Smooth muscle cell (in vitro differentiated cells): ENCODE measurements at regions not wholly inside any gene's neighbourhood (a gene's known extent, or its start where the extent isn't known, plus 50 kb on each side); places are given as distances from the start of the nearest gene placed in this dataset.

Experiments used
- DNase-seq: peaks from one replicate; lab custom pipeline; 2025; ENCODE audit not compliant: unreplicated experiment; lab: John Stamatoyannopoulos, UW
- H2AFZ ChIP-seq: fragments of 200-600 bp; sonication (generic); 2 replicates; pipeline ENCODE4 v1.6.0; 2016; ENCODE audit warnings: antibody characterized with exemption, low read depth, mild to moderate bottlenecking
- H3F3A ChIP-seq: fragments of 200-600 bp; sonication (generic); 2 replicates; pipeline ENCODE4 v1.6.0; 2017; ENCODE audit warnings: antibody characterized with exemption, low read depth
- H3K27ac ChIP-seq: fragments of 200-600 bp; sonication (generic); 2 replicates; pipeline ENCODE4 v1.5.1; 2016; ENCODE audit warnings: low read depth, mild to moderate bottlenecking
- H3K27me3 ChIP-seq: fragments of 200-600 bp; sonication (generic); 2 replicates; pipeline ENCODE4 v1.6.1; 2016; ENCODE audit warnings: low read depth, mild to moderate bottlenecking
- H3K36me3 ChIP-seq: fragments of 200-600 bp; sonication (generic); 2 replicates; pipeline ENCODE4 v1.5.1; 2016; ENCODE audit warnings: low read depth
- H3K4me1 ChIP-seq: fragments of 200-600 bp; sonication (generic); 2 replicates; pipeline ENCODE4 v1.5.1; 2016; ENCODE audit warnings: low read depth
- H3K4me2 ChIP-seq: fragments of 200-600 bp; sonication (generic); 2 replicates; pipeline ENCODE4 v1.6.0; 2016; ENCODE audit warnings: mild to moderate bottlenecking
- H3K4me3 ChIP-seq: fragments of 200-600 bp; sonication (generic); 2 replicates; pipeline ENCODE4 v1.5.1; 2016; ENCODE audit warnings: mild to moderate bottlenecking
- H3K79me2 ChIP-seq: fragments of 200-600 bp; sonication (generic); 2 replicates; pipeline ENCODE4 v1.6.0; 2016; ENCODE audit warnings: low read depth, mild to moderate bottlenecking
- H3K9ac ChIP-seq: fragments of 200-600 bp; sonication (generic); 2 replicates; pipeline ENCODE4 v1.6.0; 2016; ENCODE audit warnings: low read depth
- H3K9me3 ChIP-seq: fragments of 200-600 bp; sonication (generic); replicated peaks from 2 replicates; pipeline ENCODE4 v1.5.1; 2016; ENCODE audit warnings: low read depth
- H4K20me1 ChIP-seq: fragments of 200-600 bp; sonication (generic); 2 replicates; pipeline ENCODE4 v1.6.0; 2016; ENCODE audit warnings: low read depth
- CTCF ChIP-seq: fragments of 200-600 bp; sonication (generic); IDR thresholded peaks from 2 replicates; pipeline ENCODE4 v1.5.1; 2017; ENCODE audit warnings: borderline replicate concordance, mild to moderate bottlenecking, antibody characterized with exemption; ENCODE audit not compliant: insufficient read depth, poor library complexity, severe bottlenecking
- WGBS: methylation state at CpG from one replicate; pipeline ENCODE4 v1.1.7; 2016; ENCODE audit warnings: low lambda C conversion rate; 5-methylcytosine and 5-hydroxymethylcytosine counted together

- Histone ChIP-seq H4K20me1 (no peaks in the 10 kb centered on the region), H2AFZ (no peak overlapping the region), H3K4me2 (peak overlapping the region; percentile 53), H3F3A (peaks cover 4% of the 10 kb centered on the region), H3K4me3 (no peak overlapping the region), H3K9ac (no peak overlapping the region), H3K27ac (peak overlapping the region; percentile 22), H3K36me3 (no peaks in the 10 kb centered on the region), H3K79me2 (no peaks in the 10 kb centered on the region), H3K9me3 (no peaks in the 10 kb centered on the region), H3K4me1 (peaks cover 18% of the 10 kb centered on the region), H3K27me3 (no peaks in the 10 kb centered on the region)
- WGBS = 53% methylated on average over 1 of the region's 1 CpG
- TF ChIP-seq CTCF = no peak
- no peak for DNase-seq
These were observed 363.1 kb downstream of the PRELID2 start for GRCh38 chr5:145471831-145472612.

- Histone ChIP-seq H3K9ac (no peak overlapping the region), H3K27me3 (no peaks in the 10 kb centered on the region), H3K27ac (no peak overlapping the region), H3K9me3 (no peaks in the 10 kb centered on the region), H4K20me1 (no peaks in the 10 kb centered on the region), H3K4me1 (peaks cover 18% of the 10 kb centered on the region), H3K4me3 (no peak overlapping the region), H3F3A (peaks cover 4% of the 10 kb centered on the region), H3K36me3 (no peaks in the 10 kb centered on the region), H2AFZ (no peak overlapping the region), H3K79me2 (no peaks in the 10 kb centered on the region), H3K4me2 (no peak overlapping the region)
- DNase-seq = no peak
- TF ChIP-seq CTCF = no peak
These were observed 364.1 kb downstream of the PRELID2 start for GRCh38 chr5:145471026-145471425.

- Histone ChIP-seq H3K4me2 (no peak overlapping the region), H3K4me3 (no peak overlapping the region), H3K9ac (no peak overlapping the region), H3K9me3 (no peaks in the 10 kb centered on the region), H3K4me1 (peaks cover 18% of the 10 kb centered on the region), H3K27ac (no peak overlapping the region), H3K79me2 (no peaks in the 10 kb centered on the region), H3F3A (peaks cover 4% of the 10 kb centered on the region), H2AFZ (no peak overlapping the region), H4K20me1 (no peaks in the 10 kb centered on the region), H3K36me3 (no peaks in the 10 kb centered on the region), H3K27me3 (no peaks in the 10 kb centered on the region)
- TF ChIP-seq CTCF = no peak
- no peak for DNase-seq
- WGBS = 86% methylated on average over 2 of the region's 2 CpGs
These were observed 364.7 kb downstream of the PRELID2 start for GRCh38 chr5:145470396-145470979.

- Histone ChIP-seq H3K4me2 (no peak overlapping the region), H3K79me2 (no peaks in the 10 kb centered on the region), H2AFZ (no peak overlapping the region), H4K20me1 (no peaks in the 10 kb centered on the region), H3K4me1 (peaks cover 17% of the 10 kb centered on the region), H3K9ac (no peak overlapping the region), H3K27ac (no peak overlapping the region), H3K9me3 (no peaks in the 10 kb centered on the region), H3K27me3 (no peaks in the 10 kb centered on the region), H3K4me3 (no peak overlapping the region), H3F3A (peaks cover 4% of the 10 kb centered on the region), H3K36me3 (no peaks in the 10 kb centered on the region)
- 93% methylated on average over 3 of the region's 3 CpGs for WGBS
- TF ChIP-seq CTCF = no peak
- DNase-seq = no peak
These were observed 367.7 kb downstream of the PRELID2 start for GRCh38 chr5:145467446-145467845.
